PC-3 (cell line): ENCODE measurements at regions not wholly inside any gene's neighbourhood (a gene's known extent, or its start where the extent isn't known, plus 50 kb on each side); places are given as distances from the start of the nearest gene placed in this dataset.

Experiments
- ATAC-seq: fragments of 200-7000 bp; cut with Tn5 transposase; 2 replicates; pipeline ENCODE4 v1.9.1; 2020; ENCODE audit warnings: mild to moderate bottlenecking, moderate library complexity
- BruUV-seq: library from RNA; stranded (reverse); fragments of 400-500 nt; replicated peaks from 2 replicates; lab custom pipeline; 2021; lab: Mats Ljungman, UMichigan
- CTCF ChIA-PET: fragments of 300-600 bp; sonication (Branson Sonifier 250); formaldehyde crosslinking; loops from one replicate; lab custom pipeline; 2022; ENCODE audit warnings: antibody characterized with exemption; lab: Charles Lee
- POLR2A ChIA-PET: fragments of 300-600 bp; sonication (Branson Sonifier 250); formaldehyde crosslinking; loops from one replicate; lab custom pipeline; 2022; ENCODE audit warnings: antibody characterized with exemption; ENCODE audit not compliant: unreplicated experiment; lab: Charles Lee
- DNase-seq: peaks from one replicate; pipeline ENCODE4 v3.0.0-alpha.2; 2015
- H2AFZ ChIP-seq: fragments of 300-600 bp; sonication (generic); 2 replicates; pipeline ENCODE4 v1.6.0; 2016; ENCODE audit warnings: antibody characterized with exemption, low read length
- H3F3A ChIP-seq: fragments of 300-600 bp; sonication (generic); one replicate; pipeline ENCODE4 v1.6.0; 2017; ENCODE audit warnings: antibody characterized with exemption, low read length, control low read depth, mild to moderate bottlenecking; ENCODE audit not compliant: unreplicated experiment
- H3K27ac ChIP-seq: fragments of 300-600 bp; sonication (generic); 2 replicates; pipeline ENCODE4 v1.5.1; 2016; ENCODE audit warnings: mild to moderate bottlenecking, low read length
- H3K27me3 ChIP-seq: fragments of 300-600 bp; sonication (generic); 2 replicates; pipeline ENCODE4 v1.6.1; 2016; ENCODE audit warnings: low read length, mixed read lengths
- H3K36me3 ChIP-seq: fragments of 300-600 bp; sonication (generic); 2 replicates; pipeline ENCODE4 v1.6.1; 2016; ENCODE audit warnings: low read depth, mixed run types, low read length, mixed read lengths
- H3K4me1 ChIP-seq: fragments of 300-600 bp; sonication (generic); 2 replicates; pipeline ENCODE4 v1.5.1; 2016; ENCODE audit warnings: low read length; ENCODE audit not compliant: insufficient read depth
- H3K4me2 ChIP-seq: fragments of 300-600 bp; sonication (generic); 2 replicates; pipeline ENCODE4 v1.6.0; 2016; ENCODE audit warnings: low read length
- H3K4me3 ChIP-seq: fragments of 300-600 bp; sonication (generic); 2 replicates; pipeline ENCODE4 v1.5.1; 2016; ENCODE audit warnings: mild to moderate bottlenecking, low read length, mixed read lengths
- H3K79me2 ChIP-seq: fragments of 300-600 bp; sonication (generic); 2 replicates; pipeline ENCODE4 v1.6.1; 2017; ENCODE audit warnings: low read length, mixed read lengths
- H3K9ac ChIP-seq: fragments of 300-600 bp; sonication (generic); 2 replicates; pipeline ENCODE4 v1.6.0; 2016; ENCODE audit warnings: mild to moderate bottlenecking, low read length
- H3K9me2 ChIP-seq: fragments of 300-600 bp; sonication (generic); replicated peaks from 2 replicates; pipeline ENCODE4 v1.6.1; 2016; ENCODE audit warnings: mixed run types, low read length, mixed read lengths
- H3K9me3 ChIP-seq: fragments of 300-600 bp; sonication (generic); 2 replicates; pipeline ENCODE4 v1.6.1; 2016; ENCODE audit warnings: low read length, mixed read lengths
- H4K20me1 ChIP-seq: fragments of 300-600 bp; sonication (generic); 2 replicates; pipeline ENCODE4 v1.6.1; 2016; ENCODE audit warnings: low read length, mixed read lengths
- CTCF ChIP-seq: fragments of 300-600 bp; sonication (generic); conservative IDR thresholded peaks from 2 replicates; pipeline ENCODE4 v1.5.1; 2017; ENCODE audit warnings: antibody characterized with exemption, low read depth, mild to moderate bottlenecking, low read length
- EZH2 ChIP-seq: fragments of 300-600 bp; sonication (generic); IDR thresholded peaks from one replicate; pipeline ENCODE4 v1.6.1; 2017; ENCODE audit warnings: antibody characterized with exemption, mild to moderate bottlenecking, low read length; ENCODE audit not compliant: unreplicated experiment
- EZH2phosphoT487 ChIP-seq: fragments of 300-600 bp; sonication (generic); IDR thresholded peaks from 2 replicates; pipeline ENCODE4 v1.6.1; 2018; ENCODE audit warnings: mild to moderate bottlenecking, antibody characterized with exemption, low read length, borderline replicate concordance
- intact Hi-C: fragments of 100-400 bp; cut with micrococcal nuclease; formaldehyde crosslinking; loops from 2 replicates; pipeline ENCODE4 v1.9.0; 2023

- no peak for ATAC-seq
- H3K27ac ChIP-seq = no peak overlapping the region
- TF ChIP-seq EZH2phosphoT487 (no peak), CTCF (peak; percentile 65)
- no peaks in the 10 kb centered on the region for H4K20me1 ChIP-seq
- no peaks in the 10 kb centered on the region for H3K9me2 ChIP-seq
- H3K4me3 ChIP-seq = no peak overlapping the region
- peak; percentile 45 for DNase-seq
- no TSS peak for BruUV-seq
- H3K79me2 ChIP-seq = no peaks in the 10 kb centered on the region
- ChIA-PET CTCF (no interaction called here), POLR2A (no interaction called here)
- no peaks in the 10 kb centered on the region for H3K4me1 ChIP-seq
- no peaks in the 10 kb centered on the region for H3K36me3 ChIP-seq
- no peaks in the 10 kb centered on the region for H3F3A ChIP-seq
- H3K9me3 ChIP-seq = no peaks in the 10 kb centered on the region
- peaks cover 10% of the 10 kb centered on the region; the same call in 1 of the 2 replicates for H3K27me3 ChIP-seq
- no peak overlapping the region for H3K9ac ChIP-seq
- intact Hi-C loops = no loop called here
- H3K4me2 ChIP-seq = no peak overlapping the region
- no peak overlapping the region for H2AFZ ChIP-seq
Observed at GRCh38 chr2:122136056-122136455, 380.6 kb downstream of the TSN start.

- BruUV-seq = no TSS peak
- no peak for ATAC-seq
- intact Hi-C loops = no loop called here
Observed at GRCh38 chr2:122138561-122138960, 383.1 kb downstream of the TSN start.

More at GRCh38 chr2:122138561-122138960, 383.1 kb downstream of the TSN start:
- H3K9me3 ChIP-seq = no peaks in the 10 kb centered on the region
- no peaks in the 10 kb centered on the region for H3K4me1 ChIP-seq
- ChIA-PET CTCF (no interaction called here), POLR2A (no interaction called here)
- TF ChIP-seq CTCF = no peak
- TF ChIP-seq EZH2phosphoT487 = no peak
- TF ChIP-seq EZH2 = no peak
- H3K27me3 ChIP-seq = peaks cover 10% of the 10 kb centered on the region; the same call in 1 of the 2 replicates
- H4K20me1 ChIP-seq = no peaks in the 10 kb centered on the region
- no peaks in the 10 kb centered on the region for H3K9me2 ChIP-seq
- H3F3A ChIP-seq = no peaks in the 10 kb centered on the region
- no peaks in the 10 kb centered on the region for H3K79me2 ChIP-seq
- H3K9ac ChIP-seq = no peak overlapping the region
- H3K4me2 ChIP-seq = no peak overlapping the region
- no peak overlapping the region for H3K4me3 ChIP-seq
- H3K36me3 ChIP-seq = no peaks in the 10 kb centered on the region
- no peak overlapping the region for H3K27ac ChIP-seq
- H2AFZ ChIP-seq = no peak overlapping the region
- DNase-seq = no peak
